ENCODE measurements at regions not wholly inside any gene's neighbourhood (a gene's known extent, or its start where the extent isn't known, plus 50 kb on each side); places are given as distances from the start of the nearest gene placed in this dataset.

DNA sequence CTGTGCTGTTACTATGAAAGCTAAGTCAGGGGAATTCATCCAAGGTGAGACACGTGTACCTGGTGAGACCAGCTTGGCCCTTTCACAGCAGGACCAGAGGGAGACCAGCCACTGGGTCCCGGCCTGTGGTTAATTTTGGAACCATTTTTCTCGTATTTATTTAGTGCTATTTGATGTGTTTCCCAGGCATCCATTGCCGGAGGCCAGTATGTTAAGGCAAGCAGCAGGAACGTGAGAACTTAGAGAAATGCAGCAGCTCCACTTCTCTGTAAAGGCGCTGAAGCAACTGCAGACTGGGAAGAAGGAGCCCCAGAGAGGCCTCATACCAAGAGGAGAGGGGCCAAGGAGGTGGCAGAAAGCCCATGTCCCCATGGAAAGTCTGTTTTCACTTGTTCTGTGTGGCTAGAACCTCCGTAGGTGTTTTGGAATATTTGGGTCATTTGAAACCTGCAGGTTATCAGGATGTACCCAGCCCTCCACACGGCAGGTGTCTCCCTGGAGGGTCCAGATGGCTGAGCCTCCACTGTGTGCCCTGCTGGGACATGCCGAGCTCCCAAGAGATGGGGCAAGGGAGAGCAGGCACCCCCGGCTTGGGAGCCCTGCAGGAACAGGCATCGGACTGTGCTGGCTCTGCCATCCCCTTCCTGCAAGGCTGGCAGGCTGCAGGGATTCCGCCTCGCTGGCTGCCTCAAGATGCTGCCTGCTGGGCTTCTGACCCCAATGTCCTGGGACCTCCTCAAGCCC is 256.0 kb upstream of the RAB6C start:
- DNase-seq (no peak), ATAC-seq (no peak)
- Histone ChIP-seq H3K9me2 (replicated peaks; ENCODE audit: low read length) (no peaks in the 10 kb centered on the region), H4K20me1 (ENCODE audit: low read length) (no peaks in the 10 kb centered on the region), H3K4me2 (ENCODE audit: low read length) (no peak overlapping the region), H3K36me3 (ENCODE audit: low read depth, low read length) (no peaks in the 10 kb centered on the region), H3K9me3 (ENCODE audit: low read length) (no peaks in the 10 kb centered on the region), H3K27me3 (ENCODE audit: low read length) (peaks cover 19% of the 10 kb centered on the region), H2AFZ (ENCODE audit: low read length) (no peak overlapping the region), H3F3A (ENCODE audit: low read length, unreplicated experiment) (no peaks in the 10 kb centered on the region), H3K9ac (ENCODE audit: low read length) (no peak overlapping the region), H3K4me1 (ENCODE audit: insufficient read depth, low read length) (no peaks in the 10 kb centered on the region), H3K79me2 (ENCODE audit: low read length) (no peaks in the 10 kb centered on the region), H3K27ac (ENCODE audit: low read length) (no peak overlapping the region), H3K4me3 (ENCODE audit: low read length) (no peak overlapping the region)
- intact Hi-C loops (cut with micrococcal nuclease): no loop called here
- no peak for TF ChIP-seq EZH2 (IDR thresholded peaks at IDR 0.05; ENCODE audit: low read length, unreplicated experiment)
- POLR2A ChIA-PET (ENCODE audit: unreplicated experiment): no interaction called here
- no TSS peak for BruUV-seq (replicated peaks)
- CTCF ChIA-PET: no interaction called here

GRCh38 chr2:129724021-129724757 is 255.3 kb upstream of the RAB6C start:
- Histone ChIP-seq H3K9me3 (ENCODE audit: low read length) (no peaks in the 10 kb centered on the region), H3K79me2 (ENCODE audit: low read length) (no peaks in the 10 kb centered on the region), H3K9me2 (replicated peaks; ENCODE audit: low read length) (no peaks in the 10 kb centered on the region), H3K27me3 (ENCODE audit: low read length) (peaks cover 19% of the 10 kb centered on the region), H3K4me3 (ENCODE audit: low read length) (no peak overlapping the region), H4K20me1 (ENCODE audit: low read length) (no peaks in the 10 kb centered on the region), H3K9ac (ENCODE audit: low read length) (no peak overlapping the region), H3K36me3 (ENCODE audit: low read depth, low read length) (no peaks in the 10 kb centered on the region), H3K4me1 (ENCODE audit: insufficient read depth, low read length) (no peaks in the 10 kb centered on the region), H2AFZ (ENCODE audit: low read length) (no peak overlapping the region), H3K27ac (ENCODE audit: low read length) (no peak overlapping the region), H3F3A (ENCODE audit: low read length, unreplicated experiment) (no peaks in the 10 kb centered on the region), H3K4me2 (ENCODE audit: low read length) (no peak overlapping the region)
- DNase-seq (no peak), ATAC-seq (no peak)
- TF ChIP-seq, protein P1, sequence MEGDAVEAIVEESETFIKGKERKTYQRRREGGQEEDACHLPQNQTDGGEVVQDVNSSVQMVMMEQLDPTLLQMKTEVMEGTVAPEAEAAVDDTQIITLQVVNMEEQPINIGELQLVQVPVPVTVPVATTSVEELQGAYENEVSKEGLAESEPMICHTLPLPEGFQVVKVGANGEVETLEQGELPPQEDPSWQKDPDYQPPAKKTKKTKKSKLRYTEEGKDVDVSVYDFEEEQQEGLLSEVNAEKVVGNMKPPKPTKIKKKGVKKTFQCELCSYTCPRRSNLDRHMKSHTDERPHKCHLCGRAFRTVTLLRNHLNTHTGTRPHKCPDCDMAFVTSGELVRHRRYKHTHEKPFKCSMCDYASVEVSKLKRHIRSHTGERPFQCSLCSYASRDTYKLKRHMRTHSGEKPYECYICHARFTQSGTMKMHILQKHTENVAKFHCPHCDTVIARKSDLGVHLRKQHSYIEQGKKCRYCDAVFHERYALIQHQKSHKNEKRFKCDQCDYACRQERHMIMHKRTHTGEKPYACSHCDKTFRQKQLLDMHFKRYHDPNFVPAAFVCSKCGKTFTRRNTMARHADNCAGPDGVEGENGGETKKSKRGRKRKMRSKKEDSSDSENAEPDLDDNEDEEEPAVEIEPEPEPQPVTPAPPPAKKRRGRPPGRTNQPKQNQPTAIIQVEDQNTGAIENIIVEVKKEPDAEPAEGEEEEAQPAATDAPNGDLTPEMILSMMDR (conservative IDR thresholded peaks at IDR 0.05; ENCODE audit: low read depth, low read length): no peak
- TF ChIP-seq EZH2 (IDR thresholded peaks at IDR 0.05; ENCODE audit: low read length, unreplicated experiment) (no peak), EZH2phosphoT487 (IDR thresholded peaks at IDR 0.05; ENCODE audit: borderline replicate concordance, low read length) (no peak)
- POLR2A ChIA-PET (ENCODE audit: unreplicated experiment): no interaction called here
- BruUV-seq (replicated peaks): no TSS peak
- CTCF ChIA-PET: no interaction called here
- intact Hi-C loops (cut with micrococcal nuclease): no loop called here

- no peak overlapping the region for H3K27ac ChIP-seq (ENCODE audit: low read length)
- DNase-seq: no peak
- no peaks in the 10 kb centered on the region for H3F3A ChIP-seq (ENCODE audit: low read length, unreplicated experiment)
- no peak overlapping the region for H3K4me3 ChIP-seq (ENCODE audit: low read length)
- no peak overlapping the region for H2AFZ ChIP-seq (ENCODE audit: low read length)
- no peaks in the 10 kb centered on the region for H3K9me2 ChIP-seq (replicated peaks; ENCODE audit: low read length)
- H3K4me1 ChIP-seq (ENCODE audit: insufficient read depth, low read length): no peaks in the 10 kb centered on the region
- H3K79me2 ChIP-seq (ENCODE audit: low read length): no peaks in the 10 kb centered on the region
- H4K20me1 ChIP-seq (ENCODE audit: low read length): no peaks in the 10 kb centered on the region
- no peaks in the 10 kb centered on the region for H3K9me3 ChIP-seq (ENCODE audit: low read length)
- no peak overlapping the region for H3K9ac ChIP-seq (ENCODE audit: low read length)
- CTCF ChIA-PET: no interaction called here
- no TSS peak for BruUV-seq (replicated peaks)
- intact Hi-C loops (cut with micrococcal nuclease): no loop called here
- no peak overlapping the region for H3K4me2 ChIP-seq (ENCODE audit: low read length)
- TF ChIP-seq EZH2phosphoT487 (IDR thresholded peaks at IDR 0.05; ENCODE audit: borderline replicate concordance, low read length) (no peak), EZH2 (IDR thresholded peaks at IDR 0.05; ENCODE audit: low read length, unreplicated experiment) (no peak)
- TF ChIP-seq, protein P1 (conservative IDR thresholded peaks at IDR 0.05; ENCODE audit: low read depth, low read length): no peak
- no peaks in the 10 kb centered on the region for H3K36me3 ChIP-seq (ENCODE audit: low read depth, low read length)
- POLR2A ChIA-PET (ENCODE audit: unreplicated experiment): no interaction called here
- ATAC-seq: no peak
- H3K27me3 ChIP-seq (ENCODE audit: low read length): peaks cover 19% of the 10 kb centered on the region
Measured at GRCh38 chr2:129726216-129726615, 253.2 kb upstream of the RAB6C start.
